Spinal cord (tissue), 9 donors: ENCODE measurements at regions not wholly inside any gene's neighbourhood (a gene's known extent, or its start where the extent isn't known, plus 50 kb on each side); places are given as distances from the start of the nearest gene placed in this dataset.
A peak's percentile ranks its signal among the peaks of the same experiment; 100 is the strongest.

Experiments
- DNase-seq, 6 donors: peaks; one replicate each; pipeline versions ENCODE4 v3.0.0 to v3.0.0-alpha.2; 2013 to 2015; ENCODE audit warnings: low spot score in 6 of 6, low read depth in 4 of 6
- H3K27ac ChIP-seq: one replicate; pipeline ENCODE4 v1.5.1; 2013; ENCODE audit warnings: low read depth, low read length, control low read depth
- H3K27me3 ChIP-seq: one replicate; pipeline ENCODE4 v1.6.1; 2013; ENCODE audit warnings: low read length; ENCODE audit not compliant: control insufficient read depth, insufficient read depth
- H3K36me3 ChIP-seq: one replicate; pipeline ENCODE4 v1.6.1; 2013; ENCODE audit warnings: low read length; ENCODE audit not compliant: control insufficient read depth, insufficient read depth
- H3K4me1 ChIP-seq: one replicate; pipeline ENCODE4 v1.6.1; 2013; ENCODE audit warnings: low read length; ENCODE audit not compliant: control insufficient read depth, insufficient read depth
- H3K4me3 ChIP-seq: one replicate; pipeline ENCODE4 v1.5.1; 2013; ENCODE audit warnings: low read depth, low read length, control low read depth
- H3K9me3 ChIP-seq: one replicate; pipeline ENCODE4 v1.6.1; 2013; ENCODE audit warnings: low read length; ENCODE audit not compliant: control insufficient read depth, insufficient read depth
- WGBS: methylation state at CpG from one replicate; pipeline ENCODE4 v1.1.5; 2013; ENCODE audit warnings: missing lambda C conversion rate; ENCODE audit not compliant: insufficient coverage; 5-methylcytosine and 5-hydroxymethylcytosine counted together
- donor health status: healthy.

DNA sequence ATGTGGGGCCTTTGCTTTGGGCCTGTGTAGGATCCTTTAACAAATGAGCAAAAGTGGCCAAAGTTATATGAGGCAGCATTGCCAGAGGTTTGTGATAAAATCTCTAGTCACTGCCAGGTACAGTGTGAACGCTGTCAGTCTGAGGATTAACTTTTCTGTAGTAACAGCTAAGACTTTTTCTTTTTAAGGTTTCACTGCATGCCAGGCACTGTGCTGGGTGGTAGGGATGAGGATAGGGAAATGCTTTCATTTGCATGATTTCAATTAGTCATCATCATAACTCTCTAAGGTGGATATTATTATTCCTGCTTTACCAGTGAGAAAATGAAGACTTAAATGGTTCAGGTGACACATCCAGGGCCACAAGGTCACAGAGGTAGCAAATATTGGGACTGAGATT is 79.7 kb upstream of the BMPER start:
- Histone ChIP-seq H3K4me3 (no peak overlapping the region), H3K36me3 (no peaks in the 10 kb centered on the region), H3K9me3 (no peaks in the 10 kb centered on the region), H3K27me3 (no peaks in the 10 kb centered on the region), H3K4me1 (no peaks in the 10 kb centered on the region), H3K27ac (no peak overlapping the region)
- 100% methylated on average over 1 of the region's 1 CpG for WGBS
- no peak for DNase-seq

GRCh38 chr7:33829536-33829935 is 75.8 kb upstream of the BMPER start:
- Histone ChIP-seq H3K4me1 (no peaks in the 10 kb centered on the region), H3K9me3 (no peaks in the 10 kb centered on the region), H3K27ac (no peak overlapping the region), H3K27me3 (no peaks in the 10 kb centered on the region), H3K4me3 (no peak overlapping the region), H3K36me3 (no peaks in the 10 kb centered on the region)
- WGBS: no CpG with 5 or more reads among the region's 4 CpGs
- no peak for DNase-seq

DNA sequence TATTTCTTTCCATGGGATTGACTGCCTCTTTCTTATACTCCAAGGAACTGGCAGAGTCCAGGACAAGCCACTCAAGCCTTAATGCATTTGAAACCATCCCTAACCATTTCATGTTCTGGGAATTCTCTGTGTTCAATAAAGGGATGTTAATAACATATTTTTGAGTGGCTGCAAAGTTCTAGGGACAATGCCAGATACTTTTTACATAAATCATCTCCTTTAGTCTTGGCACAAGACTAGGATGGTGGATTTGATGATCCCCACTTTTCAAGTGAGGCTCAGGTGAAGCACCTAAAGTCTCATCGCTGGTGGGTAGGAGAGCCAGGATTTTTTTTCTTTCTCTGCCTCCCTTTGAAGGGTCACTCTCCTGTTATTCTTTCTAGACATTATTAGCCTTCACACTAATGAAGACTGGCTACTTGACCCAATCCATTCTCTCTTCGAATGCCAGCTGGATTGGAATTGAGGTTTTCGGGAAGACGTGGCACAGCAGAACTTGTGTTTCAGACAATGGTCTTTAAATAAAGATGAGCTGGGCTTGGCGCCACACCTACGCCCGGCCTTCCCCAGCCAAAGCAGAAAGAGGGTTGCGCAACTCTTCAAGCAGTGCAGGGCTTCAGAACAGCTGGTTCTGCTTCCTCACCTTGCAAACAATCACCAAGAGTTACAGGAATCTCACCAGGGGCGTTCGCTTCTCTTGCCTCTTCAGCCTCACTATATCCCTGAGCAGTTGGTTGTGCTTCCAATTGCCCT is 73.8 kb upstream of the BMPER start:
- WGBS: 82% methylated on average over 9 of the region's 10 CpGs
- H3K36me3 ChIP-seq: no peaks in the 10 kb centered on the region
- DNase-seq: peak in 1 of 6 donors; percentile 24
- H3K4me3 ChIP-seq: no peak overlapping the region
- H3K27me3 ChIP-seq: no peaks in the 10 kb centered on the region
- no peak overlapping the region for H3K27ac ChIP-seq
- H3K4me1 ChIP-seq: no peaks in the 10 kb centered on the region
- H3K9me3 ChIP-seq: no peaks in the 10 kb centered on the region

GRCh38 chr7:33832271-33832721 is 73.0 kb upstream of the BMPER start:
- DNase-seq: peak in 1 of 6 donors; percentile 38
- WGBS: 68% methylated on average over 6 of the region's 7 CpGs
- H3K27ac ChIP-seq: no peak overlapping the region

DNA sequence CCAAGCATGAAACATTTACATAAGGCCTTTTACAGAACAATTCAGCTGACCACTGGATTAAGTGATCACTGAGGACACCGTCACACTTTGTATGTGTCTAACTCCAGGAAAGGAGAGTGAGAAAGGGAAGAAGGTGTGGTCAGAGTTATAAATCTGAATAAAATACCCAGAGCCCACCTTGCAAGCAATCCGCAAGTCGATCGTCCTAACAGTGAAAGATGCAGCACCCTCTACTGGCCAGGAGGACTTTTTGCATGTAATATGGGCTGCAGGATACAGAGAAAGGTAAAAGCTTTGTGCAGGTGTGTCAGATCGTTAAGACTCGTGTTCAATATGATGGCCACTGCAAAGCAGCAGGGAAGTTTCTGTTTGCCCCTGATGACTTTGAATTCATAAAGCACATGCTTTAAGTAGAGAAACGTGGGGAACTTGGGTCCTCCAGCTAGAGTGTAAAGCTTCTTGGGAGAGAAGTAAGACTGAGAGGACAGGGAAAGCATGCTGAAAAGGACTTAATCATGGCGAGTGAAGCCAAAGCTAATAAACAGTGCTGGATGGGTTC is 68.5 kb upstream of the BMPER start:
- H3K4me1 ChIP-seq: no peaks in the 10 kb centered on the region
- H3K4me3 ChIP-seq: no peak overlapping the region
- H3K27me3 ChIP-seq: no peaks in the 10 kb centered on the region
- H3K36me3 ChIP-seq: no peaks in the 10 kb centered on the region
- no peak overlapping the region for H3K27ac ChIP-seq
- no peak for DNase-seq
- 93% methylated on average over 7 of the region's 8 CpGs for WGBS
- no peaks in the 10 kb centered on the region for H3K9me3 ChIP-seq

More at GRCh38 chr7:33832271-33832721, 73.0 kb upstream of the BMPER start:
- Histone ChIP-seq H3K9me3 (no peaks in the 10 kb centered on the region), H3K4me1 (no peaks in the 10 kb centered on the region), H3K4me3 (no peak overlapping the region), H3K27me3 (no peaks in the 10 kb centered on the region), H3K36me3 (no peaks in the 10 kb centered on the region)

DNA sequence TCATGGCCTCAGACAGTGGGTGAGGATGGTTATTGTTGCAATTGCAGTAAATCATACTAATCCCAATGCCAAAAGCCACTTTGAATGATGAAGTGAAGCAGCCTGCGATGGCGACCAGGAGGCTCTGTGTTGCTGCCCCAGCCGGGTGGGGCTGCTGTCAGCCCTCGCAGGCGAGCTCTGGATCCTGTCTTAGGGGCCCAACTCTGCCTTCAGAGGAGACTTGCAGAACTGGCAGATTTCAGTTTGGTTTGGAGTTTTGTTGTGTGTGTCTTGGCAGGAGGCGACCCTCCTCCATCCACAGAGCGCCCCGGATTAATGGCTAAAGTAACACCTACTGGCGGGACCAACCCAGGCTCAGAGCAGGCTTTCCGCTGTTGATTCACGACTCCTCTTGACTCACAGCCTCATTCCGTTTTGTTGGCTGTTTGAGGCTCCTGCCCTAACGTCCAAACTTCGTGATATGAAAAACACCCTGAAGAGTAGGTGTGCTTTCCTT is 67.9 kb upstream of the BMPER start:
- Histone ChIP-seq H3K27ac (no peak overlapping the region), H3K27me3 (no peaks in the 10 kb centered on the region), H3K36me3 (no peaks in the 10 kb centered on the region), H3K4me1 (no peaks in the 10 kb centered on the region), H3K4me3 (no peak overlapping the region), H3K9me3 (no peaks in the 10 kb centered on the region)
- WGBS: 83% methylated on average over 9 of the region's 14 CpGs
- peak in 1 of 6 donors; percentile 49 for DNase-seq

DNA sequence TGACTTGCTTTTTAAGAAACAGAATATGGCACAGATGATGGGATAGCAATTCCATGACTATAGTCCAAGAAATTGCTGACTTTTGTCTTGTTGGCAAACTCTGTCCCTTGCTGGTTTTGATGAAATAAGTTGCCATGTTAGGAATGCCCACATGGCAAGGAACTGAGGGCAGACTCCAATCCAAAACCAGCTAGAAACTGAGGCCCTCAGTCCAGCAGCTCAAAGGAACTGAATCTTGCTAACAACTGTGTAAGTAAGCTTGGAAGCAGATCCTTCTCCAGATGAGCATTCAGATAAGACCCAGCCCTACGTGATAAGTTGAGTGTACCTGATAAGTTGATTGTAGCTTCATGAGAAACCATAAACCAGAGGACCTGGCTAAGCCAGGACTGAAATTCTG is 64.3 kb upstream of the BMPER start:
- H3K9me3 ChIP-seq: no peaks in the 10 kb centered on the region
- H3K4me1 ChIP-seq: no peaks in the 10 kb centered on the region
- no peaks in the 10 kb centered on the region for H3K36me3 ChIP-seq
- DNase-seq: no peak
- H3K4me3 ChIP-seq: no peak overlapping the region
- no peaks in the 10 kb centered on the region for H3K27me3 ChIP-seq
- no peak overlapping the region for H3K27ac ChIP-seq
- WGBS: no CpG with 5 or more reads among the region's 1 CpG

DNA sequence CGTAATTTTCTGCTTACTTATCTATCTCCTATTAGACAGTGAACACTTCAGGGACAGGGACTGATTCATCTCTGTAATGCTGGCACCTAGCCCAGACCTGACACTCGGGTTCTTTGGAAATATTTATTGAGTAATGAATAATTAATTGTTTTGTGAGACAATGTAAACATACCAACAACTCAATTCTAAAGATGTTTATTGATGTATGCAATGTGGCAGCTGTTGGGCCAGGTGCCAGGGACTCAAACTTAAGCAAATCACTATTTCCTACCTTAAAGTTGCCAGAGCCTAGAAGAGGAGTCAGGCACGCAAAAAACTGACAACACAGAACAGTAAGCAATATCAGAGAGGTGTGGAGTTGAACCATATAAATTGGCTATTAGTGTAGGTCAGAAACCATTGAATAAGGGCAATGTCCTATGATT is 63.6 kb upstream of the BMPER start:
- Histone ChIP-seq H3K27ac (no peak overlapping the region), H3K4me3 (no peak overlapping the region), H3K27me3 (no peaks in the 10 kb centered on the region), H3K4me1 (no peaks in the 10 kb centered on the region), H3K9me3 (no peaks in the 10 kb centered on the region), H3K36me3 (no peaks in the 10 kb centered on the region)
- DNase-seq: peak in 2 of 6 donors; percentile 31 to 55
- WGBS: 14% methylated on average over 1 of the region's 3 CpGs

- H3K4me1 ChIP-seq: no peaks in the 10 kb centered on the region
- H3K36me3 ChIP-seq: no peaks in the 10 kb centered on the region
- no peak for DNase-seq
- no peaks in the 10 kb centered on the region for H3K9me3 ChIP-seq
- H3K27ac ChIP-seq: no peak overlapping the region
- H3K4me3 ChIP-seq: no peak overlapping the region
- no peaks in the 10 kb centered on the region for H3K27me3 ChIP-seq
- 74% methylated on average over 3 of the region's 3 CpGs for WGBS
Observed at GRCh38 chr7:33842150-33842549, 63.2 kb upstream of the BMPER start.

DNA sequence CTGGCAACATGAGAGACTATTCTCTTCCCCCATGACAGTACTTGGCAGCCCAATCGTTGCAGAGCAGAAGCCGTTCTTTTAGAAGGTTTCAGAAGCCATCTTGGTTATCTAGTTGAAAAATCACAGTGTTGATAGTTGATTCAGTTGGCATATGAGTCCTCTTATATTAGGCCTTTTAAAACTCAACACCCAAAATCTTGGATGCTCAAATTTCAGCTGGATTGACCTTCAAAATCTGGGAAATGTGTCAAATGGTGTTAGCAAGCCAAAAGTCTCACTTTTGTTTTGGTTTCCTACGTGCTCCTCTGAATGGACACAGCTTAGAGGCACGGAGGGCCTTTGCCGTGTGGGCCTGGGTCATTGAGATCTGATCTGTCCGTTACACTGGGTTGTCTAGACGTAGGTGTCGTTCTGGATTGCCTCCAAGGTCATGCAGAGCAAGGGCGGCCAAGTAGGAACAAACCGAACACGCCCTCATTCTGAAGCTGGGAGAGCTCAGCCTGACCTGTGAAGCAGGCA is 59.3 kb upstream of the BMPER start:
- Histone ChIP-seq H3K4me3 (no peak overlapping the region), H3K27ac (no peak overlapping the region), H3K27me3 (no peaks in the 10 kb centered on the region), H3K4me1 (no peaks in the 10 kb centered on the region), H3K9me3 (no peaks in the 10 kb centered on the region), H3K36me3 (no peaks in the 10 kb centered on the region)
- WGBS: 89% methylated on average over 11 of the region's 11 CpGs
- DNase-seq: no peak
